ENCODE measurements at regions not wholly inside any gene's neighbourhood (a gene's known extent, or its start where the extent isn't known, plus 50 kb on each side); places are given as distances from the start of the nearest gene placed in this dataset.
"Not testable (repeated sequence)": the region's sequence is repeated elsewhere in the genome, so short reads cannot be mapped to it uniquely, and the experiment has no call there.

GRCh38 chr6:121593011-121593641, 157.7 kb downstream of the GJA1 start:
- H3K4me3 Mint-ChIP-seq: no peak overlapping the region
- DNase-seq (no peak), ATAC-seq (ENCODE audit: low read depth) (no peak)
- no peaks in the 10 kb centered on the region for H3K36me3 Mint-ChIP-seq (ENCODE audit: low read depth)
- H3K9me3 Mint-ChIP-seq: no peaks in the 10 kb centered on the region
- ChIA-PET POLR2A (no interaction called here), CTCF (no interaction called here)
- no peaks in the 10 kb centered on the region for H3K4me1 Mint-ChIP-seq
- no peak overlapping the region for H3K27ac Mint-ChIP-seq
- intact Hi-C loops (cut with micrococcal nuclease): no loop called here
- no peaks in the 10 kb centered on the region for H3K27me3 Mint-ChIP-seq
- no peak for TF ChIP-seq CTCF (IDR thresholded peaks at IDR 0.05)

GRCh38 chr6:121594053-121594452, 158.6 kb downstream of the GJA1 start:
- CTCF ChIA-PET: no interaction called here
- intact Hi-C loops (cut with micrococcal nuclease): no loop called here
- no peak for TF ChIP-seq CTCF (IDR thresholded peaks at IDR 0.05)
- no peak for DNase-seq
- POLR2A ChIA-PET: no interaction called here
- no peaks in the 10 kb centered on the region for H3K9me3 Mint-ChIP-seq
- H3K4me3 Mint-ChIP-seq: no peak overlapping the region
- no peak overlapping the region for H3K27ac Mint-ChIP-seq
- no peaks in the 10 kb centered on the region for H3K36me3 Mint-ChIP-seq (ENCODE audit: low read depth)
- H3K4me1 Mint-ChIP-seq: no peaks in the 10 kb centered on the region
- ATAC-seq (ENCODE audit: low read depth): no peak
- H3K27me3 Mint-ChIP-seq: no peaks in the 10 kb centered on the region

GRCh38 chr6:121595646-121596045, 160.2 kb downstream of the GJA1 start:
- Mint-ChIP-seq H3K27me3 (no peaks in the 10 kb centered on the region), H3K4me1 (no peaks in the 10 kb centered on the region), H3K4me3 (no peak overlapping the region), H3K9me3 (no peaks in the 10 kb centered on the region), H3K27ac (no peak overlapping the region), H3K36me3 (ENCODE audit: low read depth) (no peaks in the 10 kb centered on the region)
- no peak for TF ChIP-seq CTCF (IDR thresholded peaks at IDR 0.05)
- CTCF ChIA-PET: no interaction called here
- POLR2A ChIA-PET: no interaction called here
- intact Hi-C loops (cut with micrococcal nuclease): no loop called here
- ATAC-seq (ENCODE audit: low read depth): no peak
- no peak for DNase-seq

- intact Hi-C loops (cut with micrococcal nuclease): no loop called here
- ATAC-seq (ENCODE audit: low read depth) (no peak), DNase-seq (no peak)
- POLR2A ChIA-PET: interaction anchor here (0.6 kb wide), 1 partner anchor 21 kb away, joined by 10 read pairs; no protein-coding TSS in a partner anchor
- Mint-ChIP-seq H3K27ac (no peak overlapping the region), H3K36me3 (ENCODE audit: low read depth) (no peaks in the 10 kb centered on the region), H3K9me3 (no peaks in the 10 kb centered on the region), H3K4me3 (no peak overlapping the region), H3K27me3 (no peaks in the 10 kb centered on the region), H3K4me1 (no peaks in the 10 kb centered on the region)
- no peak for TF ChIP-seq CTCF (IDR thresholded peaks at IDR 0.05)
- CTCF ChIA-PET: no interaction called here
These were observed 161.0 kb downstream of the GJA1 start for GRCh38 chr6:121596441-121596840.

- DNase-seq (no peak), ATAC-seq (ENCODE audit: low read depth) (no peak)
- H3K9me3 Mint-ChIP-seq: no peaks in the 10 kb centered on the region
- no peak for TF ChIP-seq CTCF (IDR thresholded peaks at IDR 0.05)
- no peaks in the 10 kb centered on the region for H3K4me1 Mint-ChIP-seq
- H3K36me3 Mint-ChIP-seq (ENCODE audit: low read depth): no peaks in the 10 kb centered on the region
- H3K27ac Mint-ChIP-seq: no peak overlapping the region
- POLR2A ChIA-PET: no interaction called here
- intact Hi-C loops (cut with micrococcal nuclease): no loop called here
- CTCF ChIA-PET: no interaction called here
- no peaks in the 10 kb centered on the region for H3K27me3 Mint-ChIP-seq
- no peak overlapping the region for H3K4me3 Mint-ChIP-seq
These were observed 162.2 kb downstream of the GJA1 start for GRCh38 chr6:121597654-121598053.

GRCh38 chr6:121599331-121599730, 163.9 kb downstream of the GJA1 start:
- H3K4me3 Mint-ChIP-seq; POLR2A ChIA-PET; H3K9me3 Mint-ChIP-seq; DNase-seq; H3K4me1 Mint-ChIP-seq; ATAC-seq (ENCODE audit: low read depth); H3K27ac Mint-ChIP-seq; H3K27me3 Mint-ChIP-seq; CTCF ChIA-PET; H3K36me3 Mint-ChIP-seq (ENCODE audit: low read depth); intact Hi-C loops (cut with micrococcal nuclease): not testable (repeated sequence)

Measured in activated B cell treated with CpG ODN at 0.5 μM for 24 hours (primary cell).